Astrocyte (in vitro differentiated cells and primary cell): ENCODE measurements at regions not wholly inside any gene's neighbourhood (a gene's known extent, or its start where the extent isn't known, plus 50 kb on each side); places are given as distances from the start of the nearest gene placed in this dataset.

Source experiments
- EZH2 ChIP-seq: IDR thresholded peaks from 2 replicates; pipeline ENCODE4 v1.6.1; 2012; ENCODE audit warnings: mild to moderate bottlenecking, low read length, inconsistent platforms; ENCODE audit not compliant: insufficient read depth
- TF ChIP-seq, protein P1 (sequence below): IDR thresholded peaks from 2 replicates; pipeline ENCODE4 v1.5.1; 2011; ENCODE audit warnings: low read depth, mild to moderate bottlenecking, inconsistent platforms, low read length, moderate library complexity; ENCODE audit not compliant: insufficient read depth

DNA sequence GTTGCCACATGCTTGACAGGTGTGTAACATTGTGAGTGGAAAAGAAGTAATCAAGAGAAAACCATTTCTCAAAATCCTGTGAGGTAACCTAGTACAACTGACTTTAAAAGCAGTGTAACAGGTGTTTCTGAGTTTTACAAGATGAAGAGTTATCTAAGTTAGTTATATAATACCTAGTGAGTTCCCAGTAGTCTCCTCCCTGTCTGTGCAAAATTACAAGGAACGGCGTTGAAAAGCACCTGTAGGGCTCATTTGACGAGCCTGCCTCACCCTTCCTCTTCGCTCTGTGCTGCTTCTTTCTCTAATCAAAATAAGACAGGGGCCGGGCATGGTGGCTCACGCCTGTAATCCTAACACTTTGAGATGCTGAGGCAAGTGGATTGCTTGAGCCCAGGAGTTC is 132.9 kb upstream of the SLC30A5 start:
- TF ChIP-seq, protein P1, sequence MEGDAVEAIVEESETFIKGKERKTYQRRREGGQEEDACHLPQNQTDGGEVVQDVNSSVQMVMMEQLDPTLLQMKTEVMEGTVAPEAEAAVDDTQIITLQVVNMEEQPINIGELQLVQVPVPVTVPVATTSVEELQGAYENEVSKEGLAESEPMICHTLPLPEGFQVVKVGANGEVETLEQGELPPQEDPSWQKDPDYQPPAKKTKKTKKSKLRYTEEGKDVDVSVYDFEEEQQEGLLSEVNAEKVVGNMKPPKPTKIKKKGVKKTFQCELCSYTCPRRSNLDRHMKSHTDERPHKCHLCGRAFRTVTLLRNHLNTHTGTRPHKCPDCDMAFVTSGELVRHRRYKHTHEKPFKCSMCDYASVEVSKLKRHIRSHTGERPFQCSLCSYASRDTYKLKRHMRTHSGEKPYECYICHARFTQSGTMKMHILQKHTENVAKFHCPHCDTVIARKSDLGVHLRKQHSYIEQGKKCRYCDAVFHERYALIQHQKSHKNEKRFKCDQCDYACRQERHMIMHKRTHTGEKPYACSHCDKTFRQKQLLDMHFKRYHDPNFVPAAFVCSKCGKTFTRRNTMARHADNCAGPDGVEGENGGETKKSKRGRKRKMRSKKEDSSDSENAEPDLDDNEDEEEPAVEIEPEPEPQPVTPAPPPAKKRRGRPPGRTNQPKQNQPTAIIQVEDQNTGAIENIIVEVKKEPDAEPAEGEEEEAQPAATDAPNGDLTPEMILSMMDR: no peak
- TF ChIP-seq EZH2: no peak
